IPS-18c (cell line): ENCODE measurements at regions not wholly inside any gene's neighbourhood (a gene's known extent, or its start where the extent isn't known, plus 50 kb on each side); places are given as distances from the start of the nearest gene placed in this dataset.

Experiments used
- H3K4me3 ChIP-seq: 2 replicates; pipeline ENCODE4 v1.7.0; 2013; ENCODE audit warnings: low read depth, mild to moderate bottlenecking, low read length, moderate library complexity; ENCODE audit not compliant: insufficient read depth
- H3K9me3 ChIP-seq: one replicate; pipeline ENCODE4 v1.6.1; 2013; ENCODE audit warnings: mild to moderate bottlenecking, low read length, moderate library complexity; ENCODE audit not compliant: control insufficient read depth, insufficient read depth

DNA sequence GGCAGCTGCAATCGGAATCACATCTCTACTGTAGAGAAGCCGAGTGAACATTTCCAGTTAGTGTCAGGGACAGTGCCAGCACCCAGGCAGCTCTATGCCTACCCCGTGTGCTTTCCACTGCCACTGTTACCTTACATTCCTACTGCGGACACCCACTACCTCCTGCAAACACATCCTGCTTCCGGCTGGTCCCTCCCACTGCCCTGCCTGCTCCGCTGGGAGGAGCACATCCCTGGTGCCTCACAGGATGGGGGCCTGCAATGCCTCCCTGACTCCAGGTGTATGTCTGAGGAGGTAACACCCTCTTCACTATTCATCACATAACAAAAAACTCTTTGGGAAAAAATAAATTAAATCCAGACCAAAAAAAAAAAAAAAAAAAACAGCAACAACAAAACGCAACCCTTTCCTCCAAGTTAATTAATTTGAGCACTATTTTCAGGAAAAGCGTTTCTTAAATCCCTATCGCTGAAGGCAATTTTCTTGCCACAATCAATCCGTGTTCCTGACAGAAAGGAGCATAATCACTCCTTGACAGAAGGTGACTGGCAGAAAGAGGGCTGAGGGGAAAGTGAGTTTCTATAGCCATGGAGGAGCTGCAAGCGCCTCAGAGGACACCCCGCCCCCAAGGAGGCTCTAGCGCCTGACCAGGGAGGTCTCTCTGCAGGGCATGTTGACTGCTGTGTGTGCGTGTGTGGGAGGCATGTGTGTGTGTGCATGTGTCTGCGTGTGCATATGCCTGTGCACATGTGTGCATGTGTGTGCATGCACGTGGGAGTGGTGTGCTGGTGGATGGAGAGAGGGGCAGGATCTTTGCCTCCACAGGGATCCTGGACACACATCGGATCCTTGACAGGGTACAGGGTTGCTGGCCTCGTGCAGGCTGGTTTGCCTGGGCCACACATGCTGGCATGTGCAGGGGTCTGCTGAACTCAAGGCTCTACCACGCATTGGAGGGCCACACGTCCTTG lies 134.8 kb upstream of the NTM start:
- Histone ChIP-seq H3K9me3 (no peaks in the 10 kb centered on the region), H3K4me3 (no peak overlapping the region)

DNA sequence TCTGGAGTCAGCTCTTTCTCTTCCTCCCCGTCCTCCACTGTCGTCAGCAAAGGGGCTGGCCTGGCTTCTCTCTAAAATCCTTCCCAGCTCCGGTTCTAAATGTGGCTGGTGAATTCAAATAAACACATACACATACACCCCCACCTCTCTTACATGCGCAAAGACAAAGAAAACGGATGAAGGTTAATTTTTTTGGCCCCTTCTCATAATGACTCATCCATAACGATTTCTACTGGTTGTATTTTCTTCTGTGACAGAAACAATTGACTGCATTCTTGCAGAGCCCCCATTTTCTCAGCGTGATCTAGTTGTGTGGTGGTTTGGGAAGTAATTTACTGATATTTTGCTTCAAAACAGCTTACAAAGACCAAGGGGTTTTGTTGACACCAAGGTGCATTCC lies 130.0 kb upstream of the NTM start:
- no peaks in the 10 kb centered on the region for H3K9me3 ChIP-seq
- H3K4me3 ChIP-seq, result no peak overlapping the region

DNA sequence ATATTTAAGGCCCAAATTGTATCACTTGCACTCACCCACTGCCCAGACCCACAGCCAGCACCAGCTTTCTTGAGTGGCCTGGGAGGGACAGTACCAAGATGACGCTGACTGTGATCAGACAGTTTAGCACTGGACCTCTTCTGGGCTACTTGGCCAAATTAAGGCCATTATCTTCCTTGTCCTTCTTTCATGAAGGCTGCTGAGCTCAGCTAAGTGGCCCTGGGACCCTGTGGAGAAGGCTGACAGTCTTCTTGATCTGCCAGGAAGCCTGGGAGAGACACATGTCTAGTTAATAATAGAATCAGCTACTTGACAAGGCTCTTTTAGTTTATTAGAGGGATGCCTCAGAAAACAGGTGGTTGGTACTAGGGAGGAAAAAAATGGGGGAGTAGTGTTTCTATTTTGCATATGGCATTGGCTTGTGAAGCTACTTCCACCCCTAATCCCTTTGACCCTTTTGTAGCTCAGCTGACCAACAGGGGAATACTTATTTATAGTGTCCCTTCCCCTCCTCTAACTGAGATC lies 127.9 kb upstream of the NTM start:
- Histone ChIP-seq H3K4me3 (no peak overlapping the region), H3K9me3 (no peaks in the 10 kb centered on the region)

- no peak overlapping the region for H3K4me3 ChIP-seq
These were observed 124.3 kb upstream of the NTM start for GRCh38 chr11:131246156-131246555.

DNA sequence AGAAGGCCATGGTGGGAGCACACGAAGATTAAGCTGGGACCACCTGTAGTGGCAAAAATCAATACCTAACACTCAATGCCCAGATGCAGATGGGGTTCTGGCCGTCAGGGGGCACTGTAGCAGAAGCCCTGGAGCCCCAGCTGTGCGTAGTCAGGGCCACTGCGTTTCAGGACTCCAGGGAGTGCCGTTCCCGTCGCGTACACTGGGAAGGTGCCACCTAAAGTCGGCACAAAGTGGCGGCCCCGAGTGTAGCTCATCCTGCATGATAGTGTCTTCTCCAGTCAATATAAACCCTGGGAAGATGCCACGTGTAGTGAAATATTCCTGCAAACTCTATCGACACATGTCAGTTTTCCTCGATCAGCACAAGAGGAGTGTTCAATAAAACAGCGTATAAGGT lies 123.8 kb upstream of the NTM start:
- no peak overlapping the region for H3K4me3 ChIP-seq
- H3K9me3 ChIP-seq, result no peaks in the 10 kb centered on the region

More at GRCh38 chr11:131246156-131246555, 124.3 kb upstream of the NTM start:
- H3K9me3 ChIP-seq, result no peaks in the 10 kb centered on the region

- Histone ChIP-seq H3K9me3 (no peaks in the 10 kb centered on the region), H3K4me3 (no peak overlapping the region)
These were observed 121.8 kb upstream of the NTM start for GRCh38 chr11:131248588-131248987.

DNA sequence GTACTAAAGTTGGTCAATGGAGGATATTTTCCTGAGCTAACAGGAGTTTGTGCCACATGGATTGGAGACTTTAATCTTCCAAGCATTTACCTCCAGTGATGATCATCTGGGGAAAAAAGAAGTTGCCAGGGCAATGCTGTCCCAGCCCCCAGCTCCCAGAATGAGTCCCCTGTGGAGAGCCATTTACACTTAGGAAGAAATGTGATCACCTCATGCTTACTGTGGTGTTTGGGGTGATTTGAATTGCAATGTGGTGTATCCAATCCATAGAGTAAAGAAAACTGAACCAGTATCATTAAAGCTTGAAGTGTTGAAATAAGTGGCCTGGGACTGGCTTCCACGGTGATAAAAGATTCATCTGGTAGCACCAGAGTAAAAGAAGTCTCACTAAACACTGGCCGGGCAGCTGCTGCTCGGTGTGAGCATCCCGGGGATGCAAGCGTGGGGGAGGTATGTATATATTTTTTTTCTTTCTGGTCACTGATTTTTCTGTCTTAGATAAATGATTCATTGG lies 117.2 kb upstream of the NTM start:
- peak overlapping the region; percentile 35; the same call in 1 of the 2 replicates for H3K4me3 ChIP-seq
- peaks cover 2% of the 10 kb centered on the region for H3K9me3 ChIP-seq

DNA sequence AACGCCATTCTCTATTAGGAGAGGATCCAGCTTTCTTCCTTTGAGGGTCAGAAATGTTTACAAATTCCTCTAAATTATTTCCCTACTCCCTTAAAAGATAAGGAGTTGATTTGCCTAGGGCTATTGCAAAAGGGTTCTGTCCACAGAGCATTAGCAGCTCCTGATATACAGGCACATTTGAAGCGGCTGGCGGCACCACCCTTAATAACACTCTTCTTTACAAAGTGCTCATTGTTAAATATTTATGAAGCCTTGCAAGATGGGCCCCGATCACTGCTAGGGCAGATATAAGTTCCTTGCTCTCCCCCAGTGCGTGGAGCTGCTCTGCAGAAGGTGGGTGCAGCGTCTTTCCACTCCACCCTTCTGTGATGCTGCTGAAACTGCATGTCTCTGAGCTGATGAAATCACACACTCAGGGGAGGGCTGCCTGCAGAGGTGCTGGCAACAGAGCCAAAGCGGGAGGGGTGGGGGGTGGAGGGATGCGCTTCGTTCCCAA lies 116.7 kb upstream of the NTM start:
- H3K9me3 ChIP-seq, result peaks cover 2% of the 10 kb centered on the region
- H3K4me3 ChIP-seq, result peak overlapping the region; percentile 35

DNA sequence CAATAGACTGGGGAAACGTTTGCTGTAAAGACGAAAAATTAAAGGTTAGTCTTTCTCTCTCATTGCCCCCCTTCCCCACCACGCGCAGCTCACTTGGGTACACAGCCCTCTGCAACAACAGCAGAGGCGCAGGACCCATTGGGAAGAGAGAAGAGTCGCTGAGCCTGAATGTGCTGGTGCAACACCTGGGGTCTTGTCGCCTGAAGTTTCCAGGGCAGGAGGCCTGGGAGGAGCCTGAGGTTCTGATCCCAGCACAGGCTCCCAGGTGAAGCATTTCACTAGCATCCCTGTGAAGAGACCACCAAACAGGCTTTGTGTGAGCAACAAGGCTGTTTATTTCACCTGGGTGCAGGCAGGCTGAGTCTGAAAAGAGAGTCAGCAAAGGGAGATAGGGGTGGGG lies 116.2 kb upstream of the NTM start:
- Histone ChIP-seq H3K9me3 (peaks cover 2% of the 10 kb centered on the region), H3K4me3 (peak overlapping the region; percentile 35)

- Histone ChIP-seq H3K9me3 (no peaks in the 10 kb centered on the region), H3K4me3 (no peak overlapping the region)
These were observed 96.2 kb upstream of the NTM start for GRCh38 chr11:131274233-131274632.

GRCh38 chr11:131275580-131275979 lies 94.8 kb upstream of the NTM start:
- H3K4me3 ChIP-seq, result no peak overlapping the region
- peaks cover 3% of the 10 kb centered on the region for H3K9me3 ChIP-seq

- H3K4me3 ChIP-seq, result no peak overlapping the region
- H3K9me3 ChIP-seq, result peaks cover 5% of the 10 kb centered on the region
These were observed 91.9 kb upstream of the NTM start for GRCh38 chr11:131278472-131278871.

DNA sequence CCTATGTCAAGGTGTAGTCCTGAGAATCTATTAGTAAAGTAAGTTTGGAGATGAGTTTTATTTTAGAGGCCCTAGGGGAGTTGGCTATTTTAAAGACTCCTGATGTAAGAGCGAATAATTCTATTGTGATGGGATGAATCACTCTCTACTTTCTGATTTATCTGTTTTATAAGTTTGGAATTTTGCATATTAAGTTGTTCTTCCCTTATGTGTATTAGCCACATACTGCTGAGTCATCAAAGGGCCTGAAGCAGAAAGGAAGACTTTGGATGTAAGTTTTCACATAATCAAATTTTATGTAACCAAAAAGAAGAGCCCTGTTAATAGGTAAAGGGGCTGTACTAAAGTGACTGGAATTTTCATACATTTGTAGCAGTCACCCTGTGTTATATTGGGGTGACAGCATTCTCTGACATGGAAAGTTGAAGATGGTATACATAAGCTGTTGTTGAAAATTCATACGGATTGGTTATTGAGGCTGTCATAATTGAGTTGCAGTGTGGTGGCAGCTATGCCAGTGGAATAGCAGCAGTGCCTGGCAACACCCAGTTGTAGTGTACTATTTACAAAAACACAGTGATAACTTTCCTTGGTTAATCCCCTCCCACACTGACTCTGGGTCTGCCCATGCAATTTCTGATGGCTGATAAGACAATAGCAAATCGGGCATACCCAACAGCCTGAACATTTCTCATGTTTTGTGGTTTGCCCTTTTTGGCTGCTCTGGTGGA lies 90.6 kb upstream of the NTM start:
- H3K4me3 ChIP-seq, result no peak overlapping the region
- peaks cover 5% of the 10 kb centered on the region for H3K9me3 ChIP-seq

GRCh38 chr11:131281316-131281715 lies 89.1 kb upstream of the NTM start:
- no peak overlapping the region for H3K4me3 ChIP-seq
- H3K9me3 ChIP-seq, result peaks cover 5% of the 10 kb centered on the region

DNA sequence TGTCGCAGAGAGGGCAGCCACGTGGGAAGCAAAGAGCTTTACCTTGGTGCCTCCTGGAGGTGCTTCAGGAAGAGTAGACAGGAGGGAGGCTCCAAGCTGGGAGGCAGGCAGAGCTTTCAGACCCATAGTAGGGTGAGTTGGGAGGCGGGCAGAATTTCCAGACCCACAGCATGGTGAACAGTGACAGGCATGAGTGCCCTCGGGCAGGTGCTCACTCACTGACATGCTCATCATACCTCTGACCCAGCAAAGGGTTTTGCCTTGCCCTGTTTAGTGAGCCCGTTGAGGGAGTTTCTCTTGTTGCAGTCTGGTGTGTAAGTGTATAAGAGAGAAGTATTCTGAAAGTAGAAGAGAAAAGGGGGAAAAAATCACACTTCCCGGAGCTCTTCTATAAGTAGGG lies 86.4 kb upstream of the NTM start:
- Histone ChIP-seq H3K4me3 (no peak overlapping the region), H3K9me3 (peaks cover 5% of the 10 kb centered on the region)

DNA sequence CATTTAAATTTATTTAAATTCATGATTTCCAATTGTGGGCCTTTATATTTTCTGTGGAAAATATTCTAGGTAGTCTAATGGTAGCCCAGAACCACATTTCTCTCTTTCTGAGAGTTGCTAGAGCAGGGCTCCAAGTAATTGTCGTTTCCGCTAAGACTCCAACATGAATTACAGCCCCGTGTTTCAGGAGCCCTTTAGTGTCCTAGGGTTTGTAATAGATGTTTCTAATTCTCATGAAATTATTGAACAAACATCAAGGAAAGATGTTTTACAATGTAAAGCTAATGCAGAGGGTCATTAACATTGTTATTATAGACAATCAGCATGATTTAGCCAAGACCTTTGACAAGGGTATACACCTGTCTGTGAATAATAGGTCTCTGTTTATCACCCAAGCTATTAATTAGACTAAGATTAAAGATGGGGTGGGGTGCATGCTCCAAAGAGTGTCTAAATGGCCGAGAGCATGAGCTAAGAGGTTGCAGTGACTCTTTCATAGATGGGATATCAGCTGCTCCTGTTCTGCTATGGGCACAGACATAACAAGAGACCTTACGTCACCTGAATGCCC lies 81.8 kb upstream of the NTM start:
- Histone ChIP-seq H3K4me3 (no peak overlapping the region), H3K9me3 (no peaks in the 10 kb centered on the region)

GRCh38 chr11:131290185-131290584 lies 80.2 kb upstream of the NTM start:
- Histone ChIP-seq H3K4me3 (no peak overlapping the region), H3K9me3 (no peaks in the 10 kb centered on the region)
